ENCODE measurements at regions not wholly inside any gene's neighbourhood (a gene's known extent, or its start where the extent isn't known, plus 50 kb on each side); places are given as distances from the start of the nearest gene placed in this dataset.
"Not testable (repeated sequence)": the region's sequence is repeated elsewhere in the genome, so short reads cannot be mapped to it uniquely, and the experiment has no call there.

- no peak overlapping the region for H3K4me3 ChIP-seq (ENCODE audit: low read depth, low read length)
- no peak for TF ChIP-seq MYC (IDR thresholded peaks at IDR 0.05; ENCODE audit: low read depth, low read length)
- TF ChIP-seq MAX (IDR thresholded peaks at IDR 0.05; ENCODE audit: low read depth, low read length), result no peak
- no peak for TF ChIP-seq POLR2A (IDR thresholded peaks at IDR 0.05; ENCODE audit: extremely low read depth, insufficient read length)
- no peak for TF ChIP-seq CTCF (IDR thresholded peaks at IDR 0.05; ENCODE audit: low read depth, low read length)
Observed at GRCh38 chr17:65311261-65311660, 174.1 kb downstream of the RGS9 start.

GRCh38 chr17:65307961-65308316, 170.8 kb downstream of the RGS9 start:
- no peak for DNase-seq (ENCODE audit: low read depth)
- TF ChIP-seq CTCF (IDR thresholded peaks at IDR 0.05; ENCODE audit: low read depth, low read length), result no peak
- TF ChIP-seq MYC (IDR thresholded peaks at IDR 0.05; ENCODE audit: low read depth, low read length), result no peak
- TF ChIP-seq MAX (IDR thresholded peaks at IDR 0.05; ENCODE audit: low read depth, low read length), result no peak
- TF ChIP-seq POLR2A (IDR thresholded peaks at IDR 0.05; ENCODE audit: extremely low read depth, insufficient read length), result no peak
- H3K4me3 ChIP-seq (ENCODE audit: low read depth, low read length), result no peak overlapping the region

More at GRCh38 chr17:65311261-65311660, 174.1 kb downstream of the RGS9 start:
- no peak for DNase-seq (ENCODE audit: low read depth)

GRCh38 chr17:65307081-65307960, 170.2 kb downstream of the RGS9 start:
- TF ChIP-seq CTCF (IDR thresholded peaks at IDR 0.05; ENCODE audit: low read depth, low read length) (no peak), MYC (IDR thresholded peaks at IDR 0.05; ENCODE audit: low read depth, low read length) (no peak), POLR2A (IDR thresholded peaks at IDR 0.05; ENCODE audit: extremely low read depth, insufficient read length) (no peak), MAX (IDR thresholded peaks at IDR 0.05; ENCODE audit: low read depth, low read length) (no peak)
- DNase-seq (ENCODE audit: low read depth), result no peak
- H3K4me3 ChIP-seq (ENCODE audit: low read depth, low read length), result no peak overlapping the region

- H3K4me3 ChIP-seq (ENCODE audit: low read depth, low read length), result no peak overlapping the region
- DNase-seq (ENCODE audit: low read depth), result no peak
- TF ChIP-seq CTCF (IDR thresholded peaks at IDR 0.05; ENCODE audit: low read depth, low read length) (no peak), MYC (IDR thresholded peaks at IDR 0.05; ENCODE audit: low read depth, low read length) (no peak), MAX (IDR thresholded peaks at IDR 0.05; ENCODE audit: low read depth, low read length) (no peak), POLR2A (IDR thresholded peaks at IDR 0.05; ENCODE audit: extremely low read depth, insufficient read length) (no peak)
Observed at GRCh38 chr17:65305778-65306177, 168.6 kb downstream of the RGS9 start.

GRCh38 chr17:65305116-65305515, 167.9 kb downstream of the RGS9 start:
- no peak overlapping the region for H3K4me3 ChIP-seq (ENCODE audit: low read depth, low read length)
- DNase-seq (ENCODE audit: low read depth), result no peak
- no peak for TF ChIP-seq MAX (IDR thresholded peaks at IDR 0.05; ENCODE audit: low read depth, low read length)
- TF ChIP-seq CTCF (IDR thresholded peaks at IDR 0.05; ENCODE audit: low read depth, low read length), result no peak
- no peak for TF ChIP-seq MYC (IDR thresholded peaks at IDR 0.05; ENCODE audit: low read depth, low read length)
- no peak for TF ChIP-seq POLR2A (IDR thresholded peaks at IDR 0.05; ENCODE audit: extremely low read depth, insufficient read length)

- not testable (repeated sequence) for H3K4me3 ChIP-seq (ENCODE audit: low read depth, low read length); DNase-seq (ENCODE audit: low read depth)
Observed at GRCh38 chr17:65301882-65302281, 164.7 kb downstream of the RGS9 start.

Data from NB4 (cell line).